HUES48 (cell line): ENCODE measurements at regions not wholly inside any gene's neighbourhood (a gene's known extent, or its start where the extent isn't known, plus 50 kb on each side); places are given as distances from the start of the nearest gene placed in this dataset.

Experiments
- H3K27ac ChIP-seq: one replicate; pipeline ENCODE4 v1.7.0; 2013; ENCODE audit warnings: low read depth, low read length, inconsistent platforms
- H3K27me3 ChIP-seq: 2 replicates; pipeline ENCODE4 v1.6.1; 2013; ENCODE audit warnings: mild to moderate bottlenecking, low read length; ENCODE audit not compliant: control insufficient read depth, insufficient read depth
- H3K36me3 ChIP-seq: 2 replicates; pipeline ENCODE4 v1.6.1; 2013; ENCODE audit warnings: low read length; ENCODE audit not compliant: control insufficient read depth, insufficient read depth
- H3K4me1 ChIP-seq: 2 replicates; pipeline ENCODE4 v1.6.1; 2013; ENCODE audit warnings: mild to moderate bottlenecking, low read length; ENCODE audit not compliant: control insufficient read depth, insufficient read depth
- H3K4me3 ChIP-seq: 2 replicates; pipeline ENCODE4 v1.5.1; 2013; ENCODE audit warnings: mild to moderate bottlenecking, low read depth, low read length
- H3K9ac ChIP-seq: 2 replicates; pipeline ENCODE4 v1.6.1; 2013; ENCODE audit warnings: mild to moderate bottlenecking, low read depth, low read length, moderate library complexity
- H3K9me3 ChIP-seq: 2 replicates; pipeline ENCODE4 v1.6.1; 2013; ENCODE audit warnings: low read length; ENCODE audit not compliant: control insufficient read depth, insufficient read depth

DNA sequence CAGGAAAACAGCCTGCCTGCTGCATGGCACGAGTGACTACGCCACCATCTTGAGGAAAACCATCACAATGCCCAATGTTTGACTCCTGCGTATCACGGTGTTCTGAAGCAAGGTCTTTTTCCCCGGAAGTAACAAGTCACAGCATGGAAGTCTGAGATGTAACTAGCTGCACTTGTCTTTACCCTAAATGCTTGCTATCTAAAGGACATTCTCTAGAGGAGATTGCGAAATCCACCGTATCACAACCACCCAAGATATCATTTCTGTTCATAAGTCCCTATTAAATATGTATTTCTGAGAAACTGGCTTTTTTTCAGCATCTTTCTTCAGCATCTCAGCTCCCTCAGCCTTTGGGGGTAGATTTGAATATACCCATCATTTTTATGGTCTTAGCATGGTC lies 1565.1 kb downstream of the ARAP2 start:
- H3K27me3 ChIP-seq: no peaks in the 10 kb centered on the region
- H3K9ac ChIP-seq: no peak overlapping the region
- H3K36me3 ChIP-seq: no peaks in the 10 kb centered on the region
- H3K4me3 ChIP-seq: no peak overlapping the region
- no peak overlapping the region for H3K27ac ChIP-seq
- no peaks in the 10 kb centered on the region for H3K9me3 ChIP-seq
- H3K4me1 ChIP-seq: peaks cover 6% of the 10 kb centered on the region; the same call in 1 of the 2 replicates

DNA sequence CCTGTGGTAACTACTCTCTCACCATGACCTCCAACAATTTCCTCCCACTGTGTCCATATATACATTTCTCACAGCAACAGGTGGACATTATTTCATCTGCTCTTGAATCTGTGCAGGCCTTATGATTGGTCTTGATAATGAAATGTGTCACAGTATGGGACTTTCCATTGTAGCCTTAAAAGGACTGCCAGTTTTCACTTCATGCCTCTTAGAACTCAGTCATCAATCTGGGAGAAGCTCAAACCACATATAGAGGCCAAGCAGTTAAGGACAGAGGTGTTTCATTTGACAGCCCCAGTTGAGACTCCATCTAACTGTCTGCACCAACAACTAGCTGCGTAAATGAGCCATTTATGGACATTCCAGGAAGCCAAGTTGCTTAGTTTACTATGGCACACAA lies 1534.8 kb downstream of the ARAP2 start:
- no peak overlapping the region for H3K27ac ChIP-seq
- H3K4me3 ChIP-seq: no peak overlapping the region
- no peaks in the 10 kb centered on the region for H3K4me1 ChIP-seq
- no peaks in the 10 kb centered on the region for H3K36me3 ChIP-seq
- no peaks in the 10 kb centered on the region for H3K27me3 ChIP-seq
- H3K9me3 ChIP-seq: peaks cover 12% of the 10 kb centered on the region; the same call in 1 of the 2 replicates
- no peak overlapping the region for H3K9ac ChIP-seq

DNA sequence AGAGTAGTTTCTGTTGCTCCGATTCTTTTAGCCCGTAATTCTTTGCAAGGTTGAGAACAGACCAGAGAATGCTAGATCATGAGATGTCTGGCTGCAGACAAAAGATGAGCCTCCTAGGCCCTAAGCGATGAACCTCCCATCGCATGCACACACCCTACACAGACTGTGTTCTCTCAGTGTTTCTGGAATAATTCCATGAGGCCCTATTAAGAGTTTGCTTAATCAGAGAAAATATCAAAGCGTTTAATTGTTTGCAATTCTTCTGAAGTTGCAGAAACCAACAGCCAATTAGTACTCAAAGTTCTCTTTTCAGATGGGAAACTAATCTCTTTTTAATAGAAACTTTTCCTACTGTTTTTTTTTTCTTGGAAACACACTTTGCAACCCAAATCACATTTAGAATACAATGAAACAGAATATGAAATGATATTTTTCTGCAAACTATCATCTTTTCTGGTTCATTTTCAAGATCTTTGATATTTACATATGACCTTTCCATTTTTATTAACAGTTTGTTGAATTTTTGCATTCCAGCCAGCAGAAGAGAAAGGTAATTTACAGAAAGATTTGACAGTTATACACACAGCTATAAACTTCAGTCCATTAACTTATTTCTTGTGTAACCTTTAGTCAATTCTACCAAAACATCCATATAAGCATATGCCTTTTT lies 1525.6 kb downstream of the ARAP2 start:
- no peaks in the 10 kb centered on the region for H3K9me3 ChIP-seq
- H3K36me3 ChIP-seq: no peaks in the 10 kb centered on the region
- H3K4me1 ChIP-seq: no peaks in the 10 kb centered on the region
- H3K4me3 ChIP-seq: no peak overlapping the region
- H3K27me3 ChIP-seq: no peaks in the 10 kb centered on the region
- H3K9ac ChIP-seq: no peak overlapping the region
- H3K27ac ChIP-seq: no peak overlapping the region

DNA sequence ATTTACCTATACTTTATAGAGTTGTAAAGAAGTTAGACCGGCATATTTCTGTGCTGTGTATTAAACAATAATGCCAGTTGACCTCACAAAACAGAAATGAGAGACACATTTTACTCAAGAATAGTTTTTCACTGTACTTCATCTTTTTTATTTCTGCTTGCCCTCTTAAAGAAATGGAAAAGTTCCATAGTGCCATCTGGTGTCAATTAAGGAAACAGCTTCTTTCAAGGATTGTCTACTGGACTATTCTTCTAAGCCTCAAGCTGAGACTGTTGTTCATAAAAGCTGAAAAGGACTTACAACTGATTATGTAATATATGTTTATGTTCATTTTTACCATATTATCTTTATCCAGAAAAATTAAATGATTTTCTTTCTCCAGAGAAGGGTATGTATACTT lies 1523.7 kb downstream of the ARAP2 start:
- H3K9me3 ChIP-seq: no peaks in the 10 kb centered on the region
- no peaks in the 10 kb centered on the region for H3K36me3 ChIP-seq
- H3K9ac ChIP-seq: no peak overlapping the region
- no peak overlapping the region for H3K27ac ChIP-seq
- H3K4me1 ChIP-seq: no peaks in the 10 kb centered on the region
- no peaks in the 10 kb centered on the region for H3K27me3 ChIP-seq
- H3K4me3 ChIP-seq: no peak overlapping the region

DNA sequence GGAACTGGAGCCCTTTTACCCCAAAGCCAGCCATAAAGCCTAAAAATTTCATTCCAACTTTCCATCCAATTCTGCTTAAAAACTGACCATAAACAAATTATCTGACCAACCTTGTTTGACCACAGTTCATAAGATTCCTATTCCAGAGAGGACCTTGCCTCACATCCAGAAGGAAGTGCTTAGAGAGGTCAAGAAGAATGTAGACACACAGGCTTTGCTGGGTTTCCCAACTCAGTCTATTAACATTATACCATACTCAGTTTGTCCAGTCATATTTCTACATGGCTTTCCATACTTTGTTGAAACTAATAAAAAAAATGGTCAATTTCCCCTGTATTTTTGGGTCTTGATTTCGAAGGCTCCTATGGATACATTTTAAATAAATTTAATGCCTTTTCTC lies 1522.5 kb downstream of the ARAP2 start:
- Histone ChIP-seq H3K9me3 (no peaks in the 10 kb centered on the region), H3K27ac (no peak overlapping the region), H3K4me1 (no peaks in the 10 kb centered on the region), H3K9ac (no peak overlapping the region), H3K27me3 (no peaks in the 10 kb centered on the region), H3K4me3 (no peak overlapping the region), H3K36me3 (no peaks in the 10 kb centered on the region)

DNA sequence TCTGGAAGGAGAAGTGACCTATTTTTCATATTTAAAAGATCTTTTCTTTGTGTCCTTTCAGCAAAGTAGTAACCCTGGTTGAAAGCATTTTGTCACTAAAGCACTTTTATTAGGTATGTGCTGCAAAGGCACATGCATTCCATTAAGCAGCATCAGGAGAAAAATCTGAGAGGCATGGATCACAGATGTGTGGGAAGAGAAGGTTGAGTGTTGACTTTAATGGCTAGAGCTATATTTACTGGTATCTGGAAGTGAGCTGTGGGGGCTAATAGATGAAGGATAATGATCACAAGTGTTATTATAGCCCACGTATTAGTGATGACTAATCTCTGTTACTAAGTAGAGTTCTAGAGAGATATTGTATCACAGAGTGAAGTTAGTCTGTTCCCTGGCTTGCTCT lies 1520.7 kb downstream of the ARAP2 start:
- no peak overlapping the region for H3K9ac ChIP-seq
- H3K36me3 ChIP-seq: no peaks in the 10 kb centered on the region
- no peak overlapping the region for H3K4me3 ChIP-seq

DNA sequence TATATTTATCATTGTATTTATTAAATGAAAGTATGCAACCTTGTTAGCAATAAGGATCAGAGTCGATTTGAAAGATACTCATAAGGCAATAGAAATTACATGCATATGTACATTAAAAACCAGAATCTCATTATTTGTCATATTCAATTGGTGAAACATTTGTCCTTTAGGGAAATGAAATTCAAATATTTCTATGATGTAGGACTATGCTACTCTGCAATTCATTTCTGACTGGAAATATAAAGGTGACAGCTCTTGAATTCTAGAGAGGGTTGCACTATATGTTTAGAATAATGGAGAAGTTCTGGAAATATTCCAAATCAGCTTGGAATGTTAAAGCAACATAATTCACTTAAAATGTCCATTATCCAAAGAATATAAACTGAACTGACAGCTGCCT lies 1519.8 kb downstream of the ARAP2 start:
- H3K9me3 ChIP-seq: no peaks in the 10 kb centered on the region
- H3K36me3 ChIP-seq: no peaks in the 10 kb centered on the region
- H3K4me1 ChIP-seq: no peaks in the 10 kb centered on the region
- H3K9ac ChIP-seq: no peak overlapping the region
- H3K27ac ChIP-seq: no peak overlapping the region
- H3K4me3 ChIP-seq: no peak overlapping the region
- no peaks in the 10 kb centered on the region for H3K27me3 ChIP-seq

More for the DNA sequence above, 1520.7 kb downstream of the ARAP2 start:
- Histone ChIP-seq H3K4me1 (no peaks in the 10 kb centered on the region), H3K9me3 (no peaks in the 10 kb centered on the region), H3K27me3 (no peaks in the 10 kb centered on the region), H3K27ac (no peak overlapping the region)

DNA sequence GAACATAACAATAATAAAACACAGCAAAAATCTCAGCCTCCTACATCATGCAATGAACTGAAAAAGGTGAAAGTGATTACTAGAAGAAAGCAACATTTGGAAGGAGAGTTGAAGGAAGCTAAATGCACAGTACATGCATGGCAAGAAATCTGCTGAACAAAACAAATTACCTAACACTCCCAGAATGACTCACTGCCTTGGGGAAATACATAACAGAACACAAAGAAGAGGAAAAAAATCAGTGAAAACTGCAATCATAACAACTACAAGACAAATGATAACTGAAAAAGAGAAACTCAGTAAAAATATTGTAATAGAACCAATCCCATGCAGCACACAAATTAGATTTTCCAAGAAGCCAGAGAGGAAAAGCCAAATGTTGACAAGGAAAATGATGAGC lies 1513.2 kb downstream of the ARAP2 start:
- no peaks in the 10 kb centered on the region for H3K9me3 ChIP-seq

DNA sequence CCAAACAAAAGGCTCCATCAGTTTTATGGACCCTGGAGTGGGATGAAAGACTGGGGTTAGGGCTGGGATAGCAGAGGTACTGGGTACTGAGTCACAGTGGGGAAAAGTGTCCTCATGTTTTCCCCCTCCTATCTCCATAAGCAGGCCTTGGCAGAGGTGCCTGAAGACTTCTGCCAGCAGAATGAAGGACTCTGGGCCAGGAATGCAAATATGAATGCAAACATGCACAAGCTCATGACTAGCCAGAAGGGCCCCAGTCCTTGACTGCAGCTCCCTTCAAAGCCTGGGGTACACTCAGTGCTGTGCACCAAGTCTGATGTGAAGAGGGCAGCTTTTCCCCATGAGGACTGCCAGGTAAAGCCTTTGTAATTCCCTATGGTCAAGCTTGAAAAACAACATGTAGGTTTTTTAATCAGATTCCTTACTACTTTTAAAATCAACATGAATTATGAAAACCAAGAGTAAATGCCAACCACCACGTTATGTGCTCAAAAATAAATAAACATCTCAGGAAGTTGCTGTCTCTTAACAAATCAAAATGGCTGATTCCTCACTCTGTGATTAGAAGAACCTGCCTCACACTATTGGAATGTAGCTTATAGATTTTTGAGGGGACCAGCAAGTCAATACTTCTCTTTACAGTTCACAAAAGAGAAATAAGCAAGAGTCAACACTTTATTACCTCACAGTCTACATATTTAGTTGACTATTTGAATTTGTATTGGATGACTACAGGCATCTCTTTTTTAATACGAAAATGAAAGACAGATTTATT lies 1512.0 kb downstream of the ARAP2 start:
- no peak overlapping the region for H3K4me3 ChIP-seq
- H3K9ac ChIP-seq: no peak overlapping the region
- H3K27ac ChIP-seq: no peak overlapping the region
- no peaks in the 10 kb centered on the region for H3K27me3 ChIP-seq
- H3K4me1 ChIP-seq: peaks cover 3% of the 10 kb centered on the region; the same call in 1 of the 2 replicates
- no peaks in the 10 kb centered on the region for H3K36me3 ChIP-seq
- no peaks in the 10 kb centered on the region for H3K9me3 ChIP-seq

More for the DNA sequence above, 1513.2 kb downstream of the ARAP2 start:
- Histone ChIP-seq H3K36me3 (no peaks in the 10 kb centered on the region), H3K4me1 (peaks cover 3% of the 10 kb centered on the region; the same call in 1 of the 2 replicates), H3K4me3 (no peak overlapping the region), H3K27me3 (no peaks in the 10 kb centered on the region), H3K9ac (no peak overlapping the region), H3K27ac (no peak overlapping the region)

DNA sequence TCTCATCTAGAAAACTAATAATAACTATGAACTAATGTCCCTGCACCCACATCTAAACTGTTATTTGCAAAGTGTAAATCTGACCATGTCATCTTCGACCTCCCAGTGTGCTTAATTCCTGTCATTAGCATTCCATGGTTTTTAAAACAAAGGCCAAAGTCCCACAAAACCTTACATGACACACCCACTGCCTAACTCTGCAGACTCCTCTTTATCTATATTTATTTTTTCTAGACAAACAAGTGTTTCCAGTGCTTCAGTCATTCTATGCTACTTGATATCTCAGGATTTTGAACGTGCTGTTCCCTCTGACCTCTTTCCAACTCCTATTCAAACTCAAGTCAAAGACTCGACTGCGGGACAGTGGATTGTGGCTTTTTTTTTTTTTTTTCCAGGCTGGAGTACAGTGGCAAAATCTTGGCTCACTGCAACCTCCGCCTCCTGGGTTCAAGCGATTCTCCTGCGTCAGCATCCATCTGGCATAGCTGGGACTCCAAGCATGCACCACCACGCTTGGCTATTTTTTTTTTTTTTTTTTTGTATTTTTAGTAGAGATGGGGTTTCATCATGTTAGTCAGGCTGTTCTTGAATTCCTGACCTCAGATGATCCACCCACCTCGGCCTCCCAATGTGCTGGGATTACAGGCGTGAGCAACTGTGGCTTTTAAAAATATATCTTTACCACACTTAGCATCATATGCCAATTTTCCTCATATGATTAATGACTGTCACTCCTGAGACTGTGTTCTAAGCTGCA lies 1511.0 kb downstream of the ARAP2 start:
- Histone ChIP-seq H3K4me3 (no peak overlapping the region), H3K9ac (no peak overlapping the region), H3K4me1 (peaks cover 3% of the 10 kb centered on the region; the same call in 1 of the 2 replicates), H3K9me3 (no peaks in the 10 kb centered on the region), H3K27ac (no peak overlapping the region), H3K27me3 (no peaks in the 10 kb centered on the region), H3K36me3 (no peaks in the 10 kb centered on the region)

DNA sequence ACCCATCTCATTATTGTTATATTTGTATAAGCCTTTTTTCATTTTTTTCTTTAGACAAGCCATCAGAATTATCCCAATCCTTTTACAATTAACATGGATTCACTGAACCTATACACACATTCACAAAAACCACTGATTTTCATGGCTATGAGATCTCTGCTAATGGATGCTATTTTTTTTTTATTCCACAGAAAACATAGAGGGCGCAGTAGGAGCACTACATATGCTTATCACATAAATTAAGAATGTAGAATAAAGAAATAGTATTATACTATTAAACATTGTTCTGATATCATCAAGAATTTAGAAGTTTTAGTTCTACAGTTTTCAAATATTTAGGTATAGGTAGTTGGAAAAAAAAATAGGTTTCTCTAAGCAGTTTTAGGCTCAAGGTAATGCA lies 1477.4 kb downstream of the ARAP2 start:
- Histone ChIP-seq H3K9ac (no peak overlapping the region), H3K27me3 (no peaks in the 10 kb centered on the region), H3K36me3 (no peaks in the 10 kb centered on the region), H3K27ac (no peak overlapping the region), H3K4me3 (no peak overlapping the region), H3K4me1 (no peaks in the 10 kb centered on the region), H3K9me3 (no peaks in the 10 kb centered on the region)
